ENCODE measurements at regions not wholly inside any gene's neighbourhood (a gene's known extent, or its start where the extent isn't known, plus 50 kb on each side); places are given as distances from the start of the nearest gene placed in this dataset.

DNA sequence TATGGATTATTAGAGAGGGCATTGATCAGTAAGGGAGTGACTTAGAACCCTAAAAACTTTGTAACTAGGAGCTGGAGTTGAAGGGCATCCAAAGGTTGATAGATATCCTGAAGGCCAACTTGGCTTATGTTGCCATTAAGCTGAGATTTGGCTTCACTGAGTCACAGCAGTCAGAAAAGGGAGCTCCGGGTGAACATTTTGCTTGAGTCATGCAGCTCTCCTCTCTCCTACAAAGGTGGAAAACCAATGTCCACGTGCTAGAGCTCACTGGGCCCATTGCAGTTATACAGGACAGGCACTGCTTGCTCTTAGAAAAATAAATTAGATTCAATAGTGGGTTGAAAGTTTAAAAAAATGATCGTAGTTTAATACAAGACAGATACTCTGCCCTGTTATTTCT lies 87.3 kb upstream of the LRIG3 start:
- no peaks in the 10 kb centered on the region for H3K79me2 ChIP-seq (ENCODE audit: insufficient read depth, low read length)
- no peak for DNase-seq (ENCODE audit: insufficient read length, low spot score, missing footprints)

DNA sequence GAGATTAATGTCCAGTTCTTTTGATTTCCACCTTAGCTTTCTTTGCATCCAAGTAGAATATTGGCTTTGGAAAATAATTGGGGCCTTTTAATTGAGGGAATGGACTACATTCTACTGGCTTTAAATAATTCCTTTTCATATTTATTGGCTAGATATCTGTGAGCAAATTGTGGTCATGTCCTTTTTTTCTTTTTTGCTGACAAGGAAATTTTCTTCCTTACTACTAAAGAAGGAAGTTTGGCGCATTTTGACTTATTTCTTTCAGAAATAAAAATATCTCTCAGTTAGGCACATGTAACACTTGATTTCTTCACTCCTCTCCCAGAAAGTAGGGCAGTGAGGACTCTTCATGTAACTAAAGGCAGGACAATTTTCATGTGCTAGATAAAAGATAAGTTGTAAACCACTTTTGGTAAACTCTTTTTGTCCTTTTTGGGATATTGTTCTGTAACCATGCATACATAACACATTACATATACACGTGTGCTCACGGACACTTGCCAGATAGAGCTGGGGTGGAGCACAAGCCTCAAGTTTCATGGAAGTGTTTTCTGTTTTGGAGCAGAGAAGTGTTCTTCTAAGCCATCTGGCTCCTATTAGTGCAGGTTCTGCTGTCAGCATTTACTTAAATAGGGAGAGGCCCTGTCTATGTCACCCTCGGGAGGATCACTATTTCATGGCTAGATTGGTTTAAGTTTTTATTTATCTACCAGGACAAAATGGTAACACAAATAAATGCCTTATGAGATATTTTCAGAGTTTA lies 85.1 kb upstream of the LRIG3 start:
- H3K4me2 ChIP-seq (ENCODE audit: insufficient read depth, low read length) = no peak overlapping the region
- H3K4me1 ChIP-seq (ENCODE audit: insufficient read depth, low read length) = no peaks in the 10 kb centered on the region
- TF ChIP-seq, protein P1, sequence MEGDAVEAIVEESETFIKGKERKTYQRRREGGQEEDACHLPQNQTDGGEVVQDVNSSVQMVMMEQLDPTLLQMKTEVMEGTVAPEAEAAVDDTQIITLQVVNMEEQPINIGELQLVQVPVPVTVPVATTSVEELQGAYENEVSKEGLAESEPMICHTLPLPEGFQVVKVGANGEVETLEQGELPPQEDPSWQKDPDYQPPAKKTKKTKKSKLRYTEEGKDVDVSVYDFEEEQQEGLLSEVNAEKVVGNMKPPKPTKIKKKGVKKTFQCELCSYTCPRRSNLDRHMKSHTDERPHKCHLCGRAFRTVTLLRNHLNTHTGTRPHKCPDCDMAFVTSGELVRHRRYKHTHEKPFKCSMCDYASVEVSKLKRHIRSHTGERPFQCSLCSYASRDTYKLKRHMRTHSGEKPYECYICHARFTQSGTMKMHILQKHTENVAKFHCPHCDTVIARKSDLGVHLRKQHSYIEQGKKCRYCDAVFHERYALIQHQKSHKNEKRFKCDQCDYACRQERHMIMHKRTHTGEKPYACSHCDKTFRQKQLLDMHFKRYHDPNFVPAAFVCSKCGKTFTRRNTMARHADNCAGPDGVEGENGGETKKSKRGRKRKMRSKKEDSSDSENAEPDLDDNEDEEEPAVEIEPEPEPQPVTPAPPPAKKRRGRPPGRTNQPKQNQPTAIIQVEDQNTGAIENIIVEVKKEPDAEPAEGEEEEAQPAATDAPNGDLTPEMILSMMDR (IDR thresholded peaks at IDR 0.05; ENCODE audit: extremely low read depth, low read depth, low read length) = no peak
- no peak overlapping the region for H3K27ac ChIP-seq (ENCODE audit: low read depth, low read length)
- no peak for DNase-seq (ENCODE audit: insufficient read length, low spot score, missing footprints)
- H3K4me3 ChIP-seq (ENCODE audit: insufficient read depth, low read length) = no peak overlapping the region
- peak overlapping the region; percentile 17 for H2AFZ ChIP-seq (ENCODE audit: low read length)
- H3K9me3 ChIP-seq (ENCODE audit: low read depth, low read length) = no peaks in the 10 kb centered on the region
- no peaks in the 10 kb centered on the region for H3K36me3 ChIP-seq (ENCODE audit: insufficient read depth, low read length)
- H3K79me2 ChIP-seq (ENCODE audit: insufficient read depth, low read length) = no peaks in the 10 kb centered on the region
- H3K27me3 ChIP-seq (ENCODE audit: insufficient read depth, low read length) = no peaks in the 10 kb centered on the region
- no peaks in the 10 kb centered on the region for H4K20me1 ChIP-seq (ENCODE audit: insufficient read depth, low read length)

More for the DNA sequence above, 87.3 kb upstream of the LRIG3 start:
- Histone ChIP-seq H2AFZ (ENCODE audit: low read length) (no peak overlapping the region), H3K9me3 (ENCODE audit: low read depth, low read length) (no peaks in the 10 kb centered on the region), H3K4me3 (ENCODE audit: insufficient read depth, low read length) (no peak overlapping the region), H4K20me1 (ENCODE audit: insufficient read depth, low read length) (no peaks in the 10 kb centered on the region), H3K27ac (ENCODE audit: low read depth, low read length) (no peak overlapping the region), H3K4me1 (ENCODE audit: insufficient read depth, low read length) (no peaks in the 10 kb centered on the region), H3K4me2 (ENCODE audit: insufficient read depth, low read length) (no peak overlapping the region), H3K36me3 (ENCODE audit: insufficient read depth, low read length) (no peaks in the 10 kb centered on the region), H3K27me3 (ENCODE audit: insufficient read depth, low read length) (no peaks in the 10 kb centered on the region)
- TF ChIP-seq, protein P1 (IDR thresholded peaks at IDR 0.05; ENCODE audit: extremely low read depth, low read depth, low read length) = no peak

DNA sequence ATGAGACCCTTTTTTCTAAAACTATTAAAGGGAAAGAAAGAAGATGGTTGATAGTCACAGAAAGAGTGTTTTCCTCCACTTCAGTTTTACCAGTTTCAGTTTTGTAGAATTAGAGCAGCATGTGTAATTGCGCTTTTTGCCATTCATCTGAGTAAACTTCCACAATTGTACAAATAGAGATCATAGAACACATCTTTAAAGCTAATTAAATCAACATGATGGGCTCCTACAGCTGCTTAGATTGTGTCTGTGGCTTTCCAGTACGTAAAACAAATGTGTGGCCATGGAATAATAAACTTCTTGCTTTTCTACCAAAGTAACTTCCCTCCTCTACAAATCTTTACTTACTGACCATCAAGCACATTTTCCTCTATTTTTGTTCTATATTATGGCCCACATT lies 84.2 kb upstream of the LRIG3 start:
- Histone ChIP-seq H4K20me1 (ENCODE audit: insufficient read depth, low read length) (no peaks in the 10 kb centered on the region), H3K4me2 (ENCODE audit: insufficient read depth, low read length) (peak overlapping the region; percentile 10), H3K27ac (ENCODE audit: low read depth, low read length) (no peak overlapping the region), H3K9me3 (ENCODE audit: low read depth, low read length) (no peaks in the 10 kb centered on the region), H3K36me3 (ENCODE audit: insufficient read depth, low read length) (no peaks in the 10 kb centered on the region), H3K27me3 (ENCODE audit: insufficient read depth, low read length) (no peaks in the 10 kb centered on the region), H3K4me1 (ENCODE audit: insufficient read depth, low read length) (no peaks in the 10 kb centered on the region), H2AFZ (ENCODE audit: low read length) (peak overlapping the region; percentile 66), H3K4me3 (ENCODE audit: insufficient read depth, low read length) (no peak overlapping the region), H3K79me2 (ENCODE audit: insufficient read depth, low read length) (no peaks in the 10 kb centered on the region)
- TF ChIP-seq, protein P1 (IDR thresholded peaks at IDR 0.05; ENCODE audit: extremely low read depth, low read depth, low read length) = no peak
- no peak for DNase-seq (ENCODE audit: insufficient read length, low spot score, missing footprints)

DNA sequence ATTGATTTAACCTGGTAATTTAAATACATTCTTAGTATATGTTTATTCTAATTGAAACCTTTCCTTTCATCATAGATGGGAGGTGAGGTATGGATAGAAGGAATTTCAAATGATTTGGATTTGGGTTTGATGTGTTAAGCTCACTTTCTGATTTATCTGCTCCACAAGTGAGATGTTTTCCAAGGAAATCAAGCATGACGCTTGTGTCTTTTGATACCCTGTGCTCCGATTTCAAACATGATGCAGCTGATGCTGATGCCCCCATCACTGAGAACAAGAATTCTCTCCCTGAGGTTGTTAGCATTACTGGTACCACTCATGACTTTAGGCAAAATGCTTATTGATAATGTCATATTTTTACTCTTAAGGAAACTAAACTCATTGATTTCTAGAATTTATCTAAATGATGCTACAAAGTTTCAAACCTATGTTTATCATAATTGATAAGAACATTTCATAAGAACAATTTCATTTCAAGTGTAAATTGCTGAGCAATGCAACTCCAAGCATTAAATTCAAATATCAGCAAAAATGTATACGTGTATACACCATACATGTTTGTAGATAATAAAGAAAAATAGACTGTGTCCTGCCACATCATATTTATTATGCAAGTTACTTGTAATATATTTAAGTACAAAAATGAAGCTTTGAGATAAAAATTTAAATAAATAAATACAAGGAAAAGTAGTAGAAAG lies 75.5 kb upstream of the LRIG3 start:
- DNase-seq (ENCODE audit: insufficient read length, low spot score, missing footprints) = no peak
- Histone ChIP-seq H3K79me2 (ENCODE audit: insufficient read depth, low read length) (no peaks in the 10 kb centered on the region), H3K27ac (ENCODE audit: low read depth, low read length) (no peak overlapping the region), H2AFZ (ENCODE audit: low read length) (no peak overlapping the region), H3K27me3 (ENCODE audit: insufficient read depth, low read length) (no peaks in the 10 kb centered on the region), H3K4me2 (ENCODE audit: insufficient read depth, low read length) (no peak overlapping the region), H3K9me3 (ENCODE audit: low read depth, low read length) (no peaks in the 10 kb centered on the region), H3K36me3 (ENCODE audit: insufficient read depth, low read length) (no peaks in the 10 kb centered on the region), H3K4me3 (ENCODE audit: insufficient read depth, low read length) (no peak overlapping the region), H4K20me1 (ENCODE audit: insufficient read depth, low read length) (no peaks in the 10 kb centered on the region), H3K4me1 (ENCODE audit: insufficient read depth, low read length) (no peaks in the 10 kb centered on the region)
- TF ChIP-seq, protein P1 (IDR thresholded peaks at IDR 0.05; ENCODE audit: extremely low read depth, low read depth, low read length) = no peak

All from osteoblast (primary cell).